ENCODE measurements at regions not wholly inside any gene's neighbourhood (a gene's known extent, or its start where the extent isn't known, plus 50 kb on each side); places are given as distances from the start of the nearest gene placed in this dataset.

DNA sequence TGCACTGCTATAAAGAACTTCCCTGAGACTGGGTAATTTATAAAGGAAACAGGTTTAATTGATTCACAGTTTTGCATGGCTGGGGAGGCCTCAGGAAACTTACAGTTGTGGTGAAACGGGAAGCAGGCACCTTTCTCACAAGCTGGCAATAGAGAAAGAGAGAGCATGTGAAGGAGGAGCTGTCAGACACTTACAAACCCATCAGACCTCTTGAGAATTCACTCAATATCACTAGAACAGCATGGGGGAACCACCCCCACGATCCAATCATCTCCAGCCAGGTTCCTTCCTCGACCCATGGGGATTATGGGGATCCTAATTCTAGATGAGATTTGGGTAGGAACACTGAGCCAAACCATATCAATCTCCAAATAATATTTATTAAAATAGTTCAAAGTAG, 729.2 kb upstream of the DDX18 start:
- Histone ChIP-seq H3K4me1 (no peaks in the 10 kb centered on the region), H3K9me3 (peaks cover 0 to 4% (median 0%) of the 10 kb centered on the region in 11 donors), H3K4me3 (no peak overlapping the region), H3K27ac (no peak overlapping the region), H3K36me3 (no peaks in the 10 kb centered on the region), H3K27me3 (no peaks in the 10 kb centered on the region)
- no peak for DNase-seq
- 39 to 50% methylated on average over 3 of the region's 3 CpGs for WGBS, 2 donors
- TF ChIP-seq, protein P1, sequence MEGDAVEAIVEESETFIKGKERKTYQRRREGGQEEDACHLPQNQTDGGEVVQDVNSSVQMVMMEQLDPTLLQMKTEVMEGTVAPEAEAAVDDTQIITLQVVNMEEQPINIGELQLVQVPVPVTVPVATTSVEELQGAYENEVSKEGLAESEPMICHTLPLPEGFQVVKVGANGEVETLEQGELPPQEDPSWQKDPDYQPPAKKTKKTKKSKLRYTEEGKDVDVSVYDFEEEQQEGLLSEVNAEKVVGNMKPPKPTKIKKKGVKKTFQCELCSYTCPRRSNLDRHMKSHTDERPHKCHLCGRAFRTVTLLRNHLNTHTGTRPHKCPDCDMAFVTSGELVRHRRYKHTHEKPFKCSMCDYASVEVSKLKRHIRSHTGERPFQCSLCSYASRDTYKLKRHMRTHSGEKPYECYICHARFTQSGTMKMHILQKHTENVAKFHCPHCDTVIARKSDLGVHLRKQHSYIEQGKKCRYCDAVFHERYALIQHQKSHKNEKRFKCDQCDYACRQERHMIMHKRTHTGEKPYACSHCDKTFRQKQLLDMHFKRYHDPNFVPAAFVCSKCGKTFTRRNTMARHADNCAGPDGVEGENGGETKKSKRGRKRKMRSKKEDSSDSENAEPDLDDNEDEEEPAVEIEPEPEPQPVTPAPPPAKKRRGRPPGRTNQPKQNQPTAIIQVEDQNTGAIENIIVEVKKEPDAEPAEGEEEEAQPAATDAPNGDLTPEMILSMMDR (IDR thresholded peaks at IDR 0.05) = no peak
- intact Hi-C loops (cut with DNase I) = no loop called here
- ATAC-seq = no peak

DNA sequence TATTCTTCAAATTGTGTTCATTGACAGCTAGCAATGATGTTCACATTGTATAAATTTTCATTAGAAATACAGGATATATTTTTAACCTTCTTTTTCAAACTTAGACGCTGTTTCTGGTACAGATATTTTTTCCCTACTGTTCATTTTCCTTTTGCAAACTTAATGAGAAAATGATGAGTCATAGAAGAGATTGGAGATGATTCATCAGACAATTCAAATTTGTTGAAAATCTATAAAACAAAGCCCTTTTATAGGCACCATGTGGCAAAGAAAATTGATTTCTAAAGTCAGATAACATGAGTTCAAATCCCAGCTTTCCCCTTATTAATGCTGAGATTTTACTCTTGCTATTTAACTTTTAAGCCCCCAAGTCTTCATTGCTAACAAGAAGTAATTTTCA, 728.8 kb upstream of the DDX18 start:
- Histone ChIP-seq H3K9me3 (peaks cover 0 to 4% (median 0%) of the 10 kb centered on the region in 11 donors), H3K4me3 (no peak overlapping the region), H3K27ac (no peak overlapping the region), H3K27me3 (no peaks in the 10 kb centered on the region), H3K36me3 (no peaks in the 10 kb centered on the region), H3K4me1 (no peaks in the 10 kb centered on the region)
- TF ChIP-seq, protein P1 (IDR thresholded peaks at IDR 0.05) = no peak
- ATAC-seq (no peak), DNase-seq (no peak)
- intact Hi-C loops (cut with DNase I) = no loop called here
- 69 to 80% methylated on average over 1 of the region's 1 CpG for WGBS, 2 donors

DNA sequence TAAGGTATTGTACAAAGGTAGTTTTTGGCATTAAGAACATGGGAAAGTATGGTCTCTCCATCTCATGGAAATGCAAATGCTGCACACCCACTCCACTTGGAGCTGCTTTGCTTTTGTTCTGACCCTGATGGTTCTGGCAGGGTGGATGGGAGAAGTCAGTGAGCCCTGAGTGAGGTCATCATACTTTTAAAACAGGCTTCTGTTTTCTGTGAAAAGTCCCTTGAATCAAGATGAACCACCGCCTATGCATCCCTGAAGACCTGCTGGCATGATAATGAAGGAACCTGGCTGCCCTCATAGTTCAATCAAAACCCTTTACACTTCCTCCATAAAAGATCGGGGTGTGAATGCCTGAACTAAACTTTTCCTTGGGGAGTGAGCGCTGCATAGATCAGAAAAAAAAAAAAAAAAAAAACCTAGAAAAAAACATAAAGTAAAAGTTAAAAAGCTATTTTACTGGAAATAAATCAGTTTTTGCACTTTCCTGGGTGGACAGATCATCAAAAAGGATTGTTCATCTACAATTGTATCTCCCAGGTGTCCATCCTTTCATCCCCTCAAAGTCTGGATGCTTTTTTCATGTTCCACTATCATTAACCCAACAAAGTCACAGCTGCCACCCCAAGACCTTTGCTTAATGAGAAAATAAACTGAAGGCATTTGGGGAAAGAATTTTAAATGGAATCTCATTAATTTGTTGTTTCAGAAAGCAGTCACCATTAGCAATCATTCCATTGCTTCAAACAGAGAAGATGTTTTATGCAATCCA, 728.1 kb upstream of the DDX18 start:
- no peaks in the 10 kb centered on the region for H3K4me1 ChIP-seq
- H3K36me3 ChIP-seq = no peaks in the 10 kb centered on the region
- TF ChIP-seq, protein P1 (IDR thresholded peaks at IDR 0.05) = no peak
- 77 to 78% methylated on average over 3 of the region's 3 CpGs for WGBS, 2 donors
- H3K27ac ChIP-seq = no peak overlapping the region
- DNase-seq = no peak
- no peaks in the 10 kb centered on the region for H3K9me3 ChIP-seq
- intact Hi-C loops (cut with DNase I) = no loop called here
- no peaks in the 10 kb centered on the region for H3K27me3 ChIP-seq
- no peak overlapping the region for H3K4me3 ChIP-seq
- ATAC-seq = no peak

DNA sequence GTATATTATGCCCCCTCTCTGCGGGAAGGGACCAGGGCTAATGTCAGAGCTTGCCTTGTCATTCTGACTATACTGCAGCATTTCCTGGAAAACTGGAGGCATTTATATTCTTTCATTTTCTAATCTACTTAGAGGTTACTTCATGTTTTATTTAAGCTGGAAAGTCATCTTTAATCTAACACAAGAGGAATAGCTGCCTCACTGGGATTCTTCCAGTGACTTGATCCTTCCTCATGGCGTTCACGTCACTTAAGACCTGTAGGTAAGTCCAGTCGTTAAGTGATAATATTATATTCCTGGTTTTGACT, 727.6 kb upstream of the DDX18 start:
- ATAC-seq (no peak), DNase-seq (no peak)
- Histone ChIP-seq H3K4me1 (no peaks in the 10 kb centered on the region), H3K9me3 (no peaks in the 10 kb centered on the region), H3K27ac (no peak overlapping the region), H3K36me3 (no peaks in the 10 kb centered on the region), H3K27me3 (no peaks in the 10 kb centered on the region), H3K4me3 (no peak overlapping the region)
- intact Hi-C loops (cut with DNase I) = no loop called here
- TF ChIP-seq, protein P1 (IDR thresholded peaks at IDR 0.05) = no peak
- WGBS, 2 donors = 64% methylated on average over 4 of the region's 4 CpGs

All from heart right ventricle (tissue), 16 donors.